GM12878 (cell line): ENCODE measurements at regions not wholly inside any gene's neighbourhood (a gene's known extent, or its start where the extent isn't known, plus 50 kb on each side); places are given as distances from the start of the nearest gene placed in this dataset.

ENCODE experiments used
- ATAC-seq: fragments of 200-7000 bp; cut with Tn5 transposase; 3 replicates; pipeline ENCODE4 v1.9.1; 2020; ENCODE audit warnings: mild to moderate bottlenecking, moderate library complexity
- BruUV-seq: library from RNA; stranded (reverse); fragments of 400-500 nt; replicated peaks from 2 replicates; lab custom pipeline; 2021; lab: Mats Ljungman, UMichigan
- CTCF ChIA-PET: fragments of 300-600 bp; sonication (Branson Sonifier 250); formaldehyde crosslinking; extraction: SDS; loops from one replicate; lab custom pipeline; 2021; ENCODE audit warnings: inconsistent platforms; lab: Yijun Ruan, JAX
- POLR2A ChIA-PET: fragments of 350-600 bp; formaldehyde crosslinking; extraction: SDS; loops from one replicate; lab custom pipeline; 2021; ENCODE audit warnings: inconsistent platforms; lab: Charles Lee
- RAD21 ChIA-PET: fragments of 300-600 bp; sonication (Branson Sonifier 250); formaldehyde crosslinking; loops from one replicate; lab custom pipeline; 2023; ENCODE audit warnings: antibody characterized with exemption; ENCODE audit not compliant: unreplicated experiment; lab: Charles Lee
- SMC1A ChIA-PET: fragments of 300-600 bp; sonication (Branson Sonifier 250); formaldehyde crosslinking; loops from one replicate; lab custom pipeline; 2023; ENCODE audit not compliant: unreplicated experiment, uncharacterized antibody; lab: Charles Lee
- DNase-seq: peaks from one replicate; pipeline ENCODE4 v3.0.0-alpha.2; 2011; ENCODE audit warnings: low read depth, low spot score
- FAIRE-seq: peaks from 3 replicates; lab custom pipeline; 2011; peaks lifted over from hg19 to GRCh38; lab: Jason Lieb, UNC
- H2AFZ ChIP-seq: 2 replicates; pipeline ENCODE4 v1.6.0; 2011; ENCODE audit warnings: low read depth, low read length, control low read depth; ENCODE audit not compliant: control insufficient read depth
- H3K27ac ChIP-seq: 2 replicates; pipeline ENCODE4 v1.5.1; 2011; ENCODE audit warnings: control low read depth; ENCODE audit not compliant: control insufficient read depth, insufficient read depth
- H3K27me3 ChIP-seq, 2 experiments: replicated peaks in 1 of 2; 2 replicates each; pipeline versions ENCODE4 v1.6.0 to v1.6.1; 2011; ENCODE audit warnings: low read length in 1 of 2; ENCODE audit not compliant: control insufficient read depth in 2 of 2, insufficient read depth in 2 of 2
- H3K36me3 ChIP-seq, 2 experiments: 2 replicates each; pipeline ENCODE4 v1.5.1; 2011; ENCODE audit warnings: low read length in 1 of 2; ENCODE audit not compliant: control insufficient read depth in 2 of 2, insufficient read depth in 2 of 2
- H3K4me1 ChIP-seq: 2 replicates; pipeline ENCODE4 v1.6.1; 2011; ENCODE audit warnings: mild to moderate bottlenecking, low read length, moderate library complexity, mixed read lengths; ENCODE audit not compliant: control insufficient read depth, insufficient read depth
- H3K4me2 ChIP-seq: 2 replicates; pipeline ENCODE4 v1.6.0; 2011; ENCODE audit warnings: control low read depth; ENCODE audit not compliant: control insufficient read depth, insufficient read depth
- H3K4me3 ChIP-seq: fragments of 200-600 bp; sonication (generic); 2 replicates; pipeline ENCODE4 v1.5.1; 2016
- H3K79me2 ChIP-seq: 2 replicates; pipeline ENCODE4 v1.6.0; 2011; ENCODE audit warnings: low read length; ENCODE audit not compliant: control insufficient read depth, insufficient read depth
- H3K9ac ChIP-seq: 2 replicates; pipeline ENCODE4 v1.8.0; 2011; ENCODE audit warnings: low read length, control low read depth, mixed read lengths; ENCODE audit not compliant: control insufficient read depth, insufficient read depth
- H3K9me3 ChIP-seq: replicated peaks from 3 replicates; pipeline ENCODE4 v1.5.1; 2011; ENCODE audit warnings: mild to moderate bottlenecking, low read length; ENCODE audit not compliant: control insufficient read depth, insufficient read depth
- H4K20me1 ChIP-seq: 2 replicates; pipeline ENCODE4 v1.6.0; 2011; ENCODE audit not compliant: control insufficient read depth, insufficient read depth
- BMI1 ChIP-seq: fragments of 450-650 bp; IDR thresholded peaks from 2 replicates; pipeline ENCODE4 v1.6.1; 2016; ENCODE audit warnings: mild to moderate bottlenecking, moderate library complexity, borderline replicate concordance
- CREB1 ChIP-seq: IDR thresholded peaks from 2 replicates; pipeline ENCODE4 v1.6.1; 2012; ENCODE audit warnings: low read depth, mild to moderate bottlenecking, inconsistent platforms
- CREM ChIP-seq: IDR thresholded peaks from 2 replicates; pipeline ENCODE4 v1.6.1; 2014; ENCODE audit warnings: antibody characterized with exemption, low read depth
- DPF2 ChIP-seq: fragments of 450-650 bp; IDR thresholded peaks from 2 replicates; pipeline ENCODE4 v1.6.1; 2017; ENCODE audit warnings: mild to moderate bottlenecking
- EP300 ChIP-seq, 2 experiments: fragments of 150-350 bp in 1 of 2; IDR thresholded peaks; 2 replicates each; pipeline ENCODE4 v1.6.1; 2011 to 2012; ENCODE audit warnings: low read depth in 2 of 2, low read length in 2 of 2, borderline replicate concordance in 1 of 2, improper control_type of control experiment in 1 of 2, inconsistent platforms in 1 of 2; ENCODE audit not compliant: control insufficient read depth in 1 of 2
- ESRRA ChIP-seq: IDR thresholded peaks from 2 replicates; pipeline ENCODE4 v1.6.1; 2012; ENCODE audit warnings: mild to moderate bottlenecking, low read length, improper control_type of control experiment
- GABPA ChIP-seq: IDR thresholded peaks from 2 replicates; pipeline ENCODE4 v1.6.1; 2014; ENCODE audit warnings: antibody characterized with exemption, low read depth, mild to moderate bottlenecking, inconsistent platforms
- HCFC1 ChIP-seq: fragments of 150-350 bp; IDR thresholded peaks from 2 replicates; pipeline ENCODE4 v1.6.1; 2014; ENCODE audit warnings: low read length
- MXI1 ChIP-seq: fragments of 150-350 bp; IDR thresholded peaks from 2 replicates; pipeline ENCODE4 v1.6.1; 2011; ENCODE audit warnings: low read depth, mild to moderate bottlenecking, inconsistent platforms, low read length, improper control_type of control experiment
- NFIC ChIP-seq: IDR thresholded peaks from 2 replicates; pipeline ENCODE4 v1.6.1; 2012; ENCODE audit warnings: low read depth, mild to moderate bottlenecking, inconsistent platforms, low read length, moderate library complexity
- POU2F2 ChIP-seq: IDR thresholded peaks from 3 replicates; pipeline ENCODE4 v1.6.1; 2011; ENCODE audit warnings: low read depth, mild to moderate bottlenecking, low read length, borderline replicate concordance
- SKIL ChIP-seq: fragments of 450-650 bp; IDR thresholded peaks from 2 replicates; pipeline ENCODE4 v1.6.1; 2017; ENCODE audit warnings: mild to moderate bottlenecking, low read depth, inconsistent platforms; ENCODE audit not compliant: poor library complexity, severe bottlenecking
- SPI1 ChIP-seq: IDR thresholded peaks from 2 replicates; pipeline ENCODE4 v1.6.1; 2011; ENCODE audit warnings: low read depth, mild to moderate bottlenecking, low read length, moderate library complexity, borderline replicate concordance; ENCODE audit not compliant: insufficient read depth
- ZNF274 ChIP-seq: IDR thresholded peaks from one replicate; pipeline ENCODE4 v1.8.0; 2011; ENCODE audit not compliant: insufficient read length, insufficient read depth
- WGBS: methylation state at CpG from one replicate; pipeline ENCODE4 v1.1.6; 2016; ENCODE audit warnings: low lambda C conversion rate; ENCODE audit not compliant: insufficient replicate concordance, insufficient coverage; ENCODE audit errors: missing lambda C conversion rate; 5-methylcytosine and 5-hydroxymethylcytosine counted together
- in situ Hi-C: fragments of 300-500 bp; cut with MboI; formaldehyde crosslinking; loops from 9 replicates; pipeline ENCODE4 v1.14.3; 2018; ENCODE audit warnings: mixed read lengths
- intact Hi-C: fragments of 100-400 bp; cut with micrococcal nuclease; formaldehyde crosslinking; loops from one replicate; pipeline ENCODE4 v1.14.2; 2022; ENCODE audit not compliant: unreplicated experiment
- TF ChIP-seq, protein P1 (sequence below): fragments of 450-650 bp; conservative IDR thresholded peaks from 2 replicates; pipeline ENCODE4 v1.6.1; 2017; ENCODE audit warnings: mild to moderate bottlenecking, moderate library complexity

DNA sequence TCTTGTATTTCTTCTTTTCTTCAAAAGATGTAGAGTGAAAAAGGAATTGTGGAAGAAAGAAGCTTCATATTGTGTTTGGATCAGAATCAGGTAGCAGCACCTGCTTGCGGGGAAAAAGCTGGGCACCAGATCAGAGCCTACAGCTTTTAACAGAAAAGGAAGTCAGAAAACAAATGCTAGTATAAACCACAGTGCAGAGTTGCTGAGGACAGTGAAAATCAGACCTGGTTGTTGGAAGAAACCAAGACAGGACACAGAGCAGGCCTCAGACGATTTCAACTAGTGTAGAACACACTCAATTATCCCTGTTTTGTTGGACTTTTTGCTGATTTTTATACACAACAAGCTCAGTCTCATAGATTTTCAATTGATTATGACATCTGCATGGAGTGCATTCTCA lies 221.4 kb downstream of the PTN start:
- no TSS peak for BruUV-seq
- Histone ChIP-seq H3K27me3 (no peaks in the 10 kb centered on the region), H3K9me3 (no peaks in the 10 kb centered on the region), H3K27ac (no peak overlapping the region), H3K4me2 (no peak overlapping the region), H4K20me1 (no peaks in the 10 kb centered on the region), H2AFZ (no peak overlapping the region), H3K4me1 (no peaks in the 10 kb centered on the region), H3K36me3 (no peaks in the 10 kb centered on the region), H3K4me3 (no peak overlapping the region), H3K9ac (no peak overlapping the region), H3K79me2 (no peaks in the 10 kb centered on the region)
- ChIA-PET SMC1A (interaction anchor here (0.7 kb wide), 1 partner anchor 483 kb away, joined by 3 read pairs; no protein-coding TSS in a partner anchor), CTCF (no interaction called here), POLR2A (no interaction called here), RAD21 (no interaction called here)
- FAIRE-seq = no peak
- in situ Hi-C loops (no loop called here), intact Hi-C loops (no loop called here)
- no peak for DNase-seq
- TF ChIP-seq ZNF274 (no peak), SKIL (no peak), ESRRA (no peak), HCFC1 (no peak)
- WGBS = 38% methylated on average over 2 of the region's 2 CpGs
- ATAC-seq = no peak

DNA sequence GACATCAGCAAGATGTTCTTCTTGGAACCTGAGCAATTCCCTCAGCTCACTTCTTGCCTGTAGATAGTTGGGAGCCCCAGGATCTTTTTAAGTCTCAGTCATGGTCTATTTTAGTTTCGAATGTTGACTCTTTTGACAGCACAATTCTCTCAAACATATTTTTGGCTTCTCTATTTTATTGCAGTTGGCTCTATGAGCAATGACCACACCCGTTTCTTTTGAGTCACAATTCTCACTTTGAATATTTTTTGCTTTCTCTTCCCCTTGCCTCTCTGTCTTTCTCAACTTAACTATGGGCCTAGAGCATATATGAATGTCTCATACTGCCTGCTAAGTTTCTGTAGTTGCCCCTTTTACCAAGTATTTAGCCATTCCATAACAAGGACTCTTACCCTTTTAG lies 222.8 kb downstream of the PTN start:
- H3K27ac ChIP-seq = no peak overlapping the region
- ChIA-PET CTCF (no interaction called here), RAD21 (no interaction called here), SMC1A (no interaction called here), POLR2A (no interaction called here)
- intact Hi-C loops = no loop called here
- no peaks in the 10 kb centered on the region for H3K27me3 ChIP-seq
- in situ Hi-C loops = no loop called here
- no TSS peak for BruUV-seq
- H3K4me1 ChIP-seq = no peaks in the 10 kb centered on the region
- no peak overlapping the region for H3K9ac ChIP-seq
- peak; percentile 97 for ATAC-seq
- H4K20me1 ChIP-seq = no peaks in the 10 kb centered on the region
- no peak overlapping the region for H3K4me2 ChIP-seq
- no peaks in the 10 kb centered on the region for H3K79me2 ChIP-seq
- H3K9me3 ChIP-seq = no peaks in the 10 kb centered on the region
- no peaks in the 10 kb centered on the region for H3K36me3 ChIP-seq
- 0% methylated on average over 2 of the region's 2 CpGs for WGBS
- no peak overlapping the region for H2AFZ ChIP-seq
- DNase-seq = peak; percentile 12
- no peak for FAIRE-seq
- no peak overlapping the region for H3K4me3 ChIP-seq
- TF ChIP-seq, protein P1, sequence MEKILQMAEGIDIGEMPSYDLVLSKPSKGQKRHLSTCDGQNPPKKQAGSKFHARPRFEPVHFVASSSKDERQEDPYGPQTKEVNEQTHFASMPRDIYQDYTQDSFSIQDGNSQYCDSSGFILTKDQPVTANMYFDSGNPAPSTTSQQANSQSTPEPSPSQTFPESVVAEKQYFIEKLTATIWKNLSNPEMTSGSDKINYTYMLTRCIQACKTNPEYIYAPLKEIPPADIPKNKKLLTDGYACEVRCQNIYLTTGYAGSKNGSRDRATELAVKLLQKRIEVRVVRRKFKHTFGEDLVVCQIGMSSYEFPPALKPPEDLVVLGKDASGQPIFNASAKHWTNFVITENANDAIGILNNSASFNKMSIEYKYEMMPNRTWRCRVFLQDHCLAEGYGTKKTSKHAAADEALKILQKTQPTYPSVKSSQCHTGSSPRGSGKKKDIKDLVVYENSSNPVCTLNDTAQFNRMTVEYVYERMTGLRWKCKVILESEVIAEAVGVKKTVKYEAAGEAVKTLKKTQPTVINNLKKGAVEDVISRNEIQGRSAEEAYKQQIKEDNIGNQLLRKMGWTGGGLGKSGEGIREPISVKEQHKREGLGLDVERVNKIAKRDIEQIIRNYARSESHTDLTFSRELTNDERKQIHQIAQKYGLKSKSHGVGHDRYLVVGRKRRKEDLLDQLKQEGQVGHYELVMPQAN = no peak
- no peak for TF ChIP-seq SPI1
- 0 out of 2 replicates have a peak, but pooled peaks have one; percentile 34 for TF ChIP-seq GABPA
- TF ChIP-seq POU2F2 = no peak
- TF ChIP-seq MXI1 = no peak
- TF ChIP-seq EP300 (IDR thresholded peaks at IDR 0.05; ENCODE audit: borderline replicate concordance in 1 of 2, control insufficient read depth in 1 of 2, low read depth in 2 of 2, low read length in 2 of 2) = peak in 1 of 2 experiments; percentile 56; a peak in 1 of 4 replicates
- peak; percentile 80 for TF ChIP-seq CREM
- TF ChIP-seq BMI1 = 0 out of 2 replicates have a peak, but pooled peaks have one; percentile 22
- TF ChIP-seq NFIC = peak; percentile 81; the same call in 1 of the 2 replicates
- peak; percentile 50; the same call in 1 of the 2 replicates for TF ChIP-seq DPF2
- TF ChIP-seq CREB1 = peak; percentile 30; the same call in 1 of the 2 replicates
